ENCODE measurements at regions not wholly inside any gene's neighbourhood (a gene's known extent, or its start where the extent isn't known, plus 50 kb on each side); places are given as distances from the start of the nearest gene placed in this dataset.

GRCh38 chr1:17933971-17934370, 173.6 kb upstream of the IGSF21 start:
- intact Hi-C loops (cut with DNase I): no loop called here
- H3K36me3 ChIP-seq: no peaks in the 10 kb centered on the region
- ATAC-seq (no peak), DNase-seq (no peak)
- peaks cover 33% of the 10 kb centered on the region for H3K27me3 ChIP-seq
- no peaks in the 10 kb centered on the region for H3K9me3 ChIP-seq
- TF ChIP-seq CTCF (IDR thresholded peaks at IDR 0.05): no peak
- no peak overlapping the region for H3K4me3 ChIP-seq
- no peaks in the 10 kb centered on the region for H3K4me1 ChIP-seq
- H3K27ac ChIP-seq: no peak overlapping the region

GRCh38 chr1:17935230-17935629, 172.4 kb upstream of the IGSF21 start:
- no peaks in the 10 kb centered on the region for H3K4me1 ChIP-seq
- no peak for ATAC-seq
- H3K27me3 ChIP-seq: peaks cover 36% of the 10 kb centered on the region
- intact Hi-C loops (cut with DNase I): no loop called here
- H3K27ac ChIP-seq: no peak overlapping the region
- no peaks in the 10 kb centered on the region for H3K36me3 ChIP-seq
- no peaks in the 10 kb centered on the region for H3K9me3 ChIP-seq
- no peak for DNase-seq
- no peak overlapping the region for H3K4me3 ChIP-seq
- no peak for TF ChIP-seq CTCF (IDR thresholded peaks at IDR 0.05)

- ATAC-seq (no peak), DNase-seq (no peak)
- H3K4me3 ChIP-seq: no peak overlapping the region
- H3K27ac ChIP-seq: no peak overlapping the region
- H3K9me3 ChIP-seq: no peaks in the 10 kb centered on the region
- H3K27me3 ChIP-seq: peaks cover 16% of the 10 kb centered on the region
- no peaks in the 10 kb centered on the region for H3K4me1 ChIP-seq
- TF ChIP-seq CTCF (IDR thresholded peaks at IDR 0.05): no peak
- intact Hi-C loops (cut with DNase I): no loop called here
- H3K36me3 ChIP-seq: no peaks in the 10 kb centered on the region
These were observed 166.0 kb upstream of the IGSF21 start for GRCh38 chr1:17941431-17942189.

GRCh38 chr1:17943506-17943905, 164.1 kb upstream of the IGSF21 start:
- intact Hi-C loops (cut with DNase I): no loop called here
- no peak for TF ChIP-seq CTCF (IDR thresholded peaks at IDR 0.05)
- DNase-seq (no peak), ATAC-seq (no peak)
- Histone ChIP-seq H3K4me3 (no peak overlapping the region), H3K4me1 (no peaks in the 10 kb centered on the region), H3K9me3 (no peaks in the 10 kb centered on the region), H3K27me3 (peaks cover 10% of the 10 kb centered on the region), H3K27ac (no peak overlapping the region), H3K36me3 (no peaks in the 10 kb centered on the region)

GRCh38 chr1:17944646-17945045, 163.0 kb upstream of the IGSF21 start:
- ATAC-seq (no peak), DNase-seq (no peak)
- TF ChIP-seq CTCF (IDR thresholded peaks at IDR 0.05): no peak
- Histone ChIP-seq H3K36me3 (no peaks in the 10 kb centered on the region), H3K27me3 (peaks cover 18% of the 10 kb centered on the region), H3K4me3 (no peak overlapping the region), H3K4me1 (no peaks in the 10 kb centered on the region), H3K9me3 (no peaks in the 10 kb centered on the region), H3K27ac (no peak overlapping the region)
- intact Hi-C loops (cut with DNase I): no loop called here

- no peak for TF ChIP-seq CTCF (IDR thresholded peaks at IDR 0.05)
- DNase-seq (no peak), ATAC-seq (no peak)
- H3K27me3 ChIP-seq: peaks cover 13% of the 10 kb centered on the region
- H3K9me3 ChIP-seq: no peaks in the 10 kb centered on the region
- no peaks in the 10 kb centered on the region for H3K36me3 ChIP-seq
- no peaks in the 10 kb centered on the region for H3K4me1 ChIP-seq
- intact Hi-C loops (cut with DNase I): no loop called here
- no peak overlapping the region for H3K27ac ChIP-seq
- H3K4me3 ChIP-seq: no peak overlapping the region
These were observed 161.2 kb upstream of the IGSF21 start for GRCh38 chr1:17946434-17946833.
